Endothelial cell of umbilical vein (primary cell): ENCODE measurements at regions not wholly inside any gene's neighbourhood (a gene's known extent, or its start where the extent isn't known, plus 50 kb on each side); places are given as distances from the start of the nearest gene placed in this dataset.

ENCODE experiments used
- BruUV-seq: library from RNA; stranded (reverse); fragments of 400-500 nt; replicated peaks from 2 replicates; lab custom pipeline; 2021; lab: Mats Ljungman, UMichigan
- CTCF ChIA-PET: fragments of 300-600, 350-600 bp; sonication (Branson Sonifier 250); formaldehyde crosslinking; loops from one replicate; lab custom pipeline; 2021; ENCODE audit warnings: antibody characterized with exemption, inconsistent platforms; lab: Charles Lee
- POLR2A ChIA-PET: fragments of 300-600, 350-600 bp; sonication (Branson Sonifier 250); formaldehyde crosslinking; loops from one replicate; lab custom pipeline; 2021; ENCODE audit warnings: antibody characterized with exemption, inconsistent platforms; lab: Charles Lee
- DNase-seq: peaks from one replicate; pipeline ENCODE4 v3.0.0-alpha.2; 2011; ENCODE audit warnings: low read depth, low spot score
- FAIRE-seq: peaks from 2 replicates; lab custom pipeline; 2011; peaks lifted over from hg19 to GRCh38; lab: Jason Lieb, UNC
- H2AFZ ChIP-seq: 2 replicates; pipeline ENCODE4 v1.6.0; 2012; ENCODE audit warnings: low read depth, low read length, control low read depth, inconsistent platforms
- H3K27ac ChIP-seq: 2 replicates; pipeline ENCODE4 v1.5.1; 2011; ENCODE audit warnings: low read depth, mild to moderate bottlenecking, control low read depth, low read length, moderate library complexity; ENCODE audit not compliant: insufficient read depth
- H3K27me3 ChIP-seq, 2 experiments: 2 replicates each; pipeline versions ENCODE4 v1.6.0 to v1.6.1; 2011; ENCODE audit warnings: low read length in 2 of 2, mixed read lengths in 1 of 2; ENCODE audit not compliant: control insufficient read depth in 2 of 2, insufficient read depth in 2 of 2
- H3K36me3 ChIP-seq, 2 experiments: 2 replicates in 1 of 2; 3 replicates in 1 of 2; pipeline ENCODE4 v1.5.1; 2011; ENCODE audit warnings: low read length in 2 of 2, mild to moderate bottlenecking in 1 of 2, moderate library complexity in 1 of 2; ENCODE audit not compliant: control insufficient read depth in 2 of 2, insufficient read depth in 2 of 2; ENCODE audit errors: extremely low read depth in 1 of 2
- H3K4me1 ChIP-seq: 3 replicates; pipeline ENCODE4 v1.5.1; 2011; ENCODE audit warnings: mild to moderate bottlenecking, low read length; ENCODE audit not compliant: control insufficient read depth, insufficient read depth; ENCODE audit errors: extremely low read depth
- H3K4me2 ChIP-seq: 2 replicates; pipeline ENCODE4 v1.6.1; 2011; ENCODE audit warnings: low read length, control low read depth, mixed read lengths; ENCODE audit not compliant: insufficient read depth
- H3K4me3 ChIP-seq, 3 experiments: fragments of 200-600 bp in 1 of 3; sonication (generic), shearing (Covaris generic) in 1 of 3; replicated peaks in 1 of 3; 2 replicates each; pipeline ENCODE4 v1.5.1; 2011 to 2016; ENCODE audit warnings: control low read depth in 3 of 3, low read length in 3 of 3, mild to moderate bottlenecking in 2 of 3, inconsistent platforms in 1 of 3, low read depth in 1 of 3, moderate library complexity in 1 of 3; ENCODE audit not compliant: insufficient read depth in 1 of 3
- H3K79me2 ChIP-seq: 2 replicates; pipeline ENCODE4 v1.6.0; 2012; ENCODE audit warnings: low read length, inconsistent platforms; ENCODE audit not compliant: control insufficient read depth, insufficient read depth
- H3K9ac ChIP-seq: replicated peaks from 2 replicates; pipeline ENCODE3; 2011; ENCODE audit warnings: low read length, control low read depth; ENCODE audit not compliant: insufficient read depth; ENCODE audit errors: extremely low read depth
- H3K9me1 ChIP-seq: replicated peaks from 3 replicates; pipeline ENCODE4 v1.6.0; 2011; ENCODE audit warnings: mild to moderate bottlenecking, low read length; ENCODE audit not compliant: control insufficient read depth, insufficient read depth; ENCODE audit errors: extremely low read depth
- H3K9me3 ChIP-seq: replicated peaks from 2 replicates; pipeline ENCODE4 v1.5.1; 2012; ENCODE audit warnings: low read length, inconsistent platforms; ENCODE audit not compliant: control insufficient read depth, insufficient read depth
- H4K20me1 ChIP-seq: replicated peaks from 2 replicates; pipeline ENCODE3; 2011; ENCODE audit warnings: mild to moderate bottlenecking, low read length; ENCODE audit not compliant: control insufficient read depth, insufficient read depth; ENCODE audit errors: extremely low read depth
- EZH2 ChIP-seq: IDR thresholded peaks from 2 replicates; pipeline ENCODE4 v1.6.1; 2012; ENCODE audit warnings: borderline replicate concordance, low read depth, mild to moderate bottlenecking, moderate library complexity, low read length, inconsistent platforms; ENCODE audit not compliant: severe bottlenecking
- FOS ChIP-seq: IDR thresholded peaks from 2 replicates; pipeline ENCODE4 v1.6.1; 2011; ENCODE audit warnings: mild to moderate bottlenecking, low read length, moderate library complexity, borderline replicate concordance; ENCODE audit not compliant: insufficient read depth
- GATA2 ChIP-seq: IDR thresholded peaks from 2 replicates; pipeline ENCODE4 v1.7.0; 2011; ENCODE audit warnings: low read depth, mild to moderate bottlenecking, moderate library complexity, mixed read lengths, low read length; ENCODE audit not compliant: insufficient read length, insufficient read depth
- JUN ChIP-seq: IDR thresholded peaks from 2 replicates; pipeline ENCODE4 v1.6.1; 2011; ENCODE audit warnings: borderline replicate concordance, low read depth; ENCODE audit not compliant: insufficient read length, insufficient read depth
- MYC ChIP-seq: IDR thresholded peaks from one replicate; pipeline ENCODE4 v1.6.1; 2011; ENCODE audit warnings: mild to moderate bottlenecking, low read depth, low read length
- POLR2A ChIP-seq: IDR thresholded peaks from 2 replicates; pipeline ENCODE4 v1.6.1; 2012; ENCODE audit warnings: low read depth, mild to moderate bottlenecking, control low read depth, low read length
- POLR2AphosphoS5 ChIP-seq: IDR thresholded peaks from 2 replicates; pipeline ENCODE4 v1.6.1; 2012; ENCODE audit warnings: low read depth, mild to moderate bottlenecking, control low read depth, low read length, moderate library complexity; ENCODE audit not compliant: insufficient read depth
- dilution Hi-C: fragments of 300-500 bp; cut with MboI; formaldehyde crosslinking; loops from one replicate; pipeline ENCODE4 v1.15.0; 2019; ENCODE audit warnings: low sequenced_read_pairs; ENCODE audit not compliant: extremely low pct_ligation_motif_present
- intact Hi-C: fragments of 100-400 bp; cut with micrococcal nuclease; formaldehyde crosslinking; loops from one replicate; pipeline ENCODE4 v1.10.0; 2022
- TF ChIP-seq, protein P1 (sequence below): IDR thresholded peaks from 2 replicates; pipeline ENCODE4 v1.6.1; 2011; ENCODE audit not compliant: insufficient read depth, insufficient read length
- TF ChIP-seq, protein P2 (sequence below), 2 donors: IDR thresholded peaks; 1 replicate in 1 of 2; 2 replicates in 1 of 2; pipeline ENCODE4 v1.5.1; 2011; ENCODE audit warnings: low read length in 2 of 2, mild to moderate bottlenecking in 2 of 2, moderate library complexity in 2 of 2, control low read depth in 1 of 2, inconsistent platforms in 1 of 2, low read depth in 1 of 2; ENCODE audit not compliant: insufficient read depth in 1 of 2; ENCODE audit errors: extremely low read depth in 1 of 2

- intact Hi-C loops = no loop called here
These were observed 287.4 kb upstream of the FOXK1 start for GRCh38 chr7:4394736-4395135.

More at GRCh38 chr7:4394736-4395135, 287.4 kb upstream of the FOXK1 start:
- H3K27ac ChIP-seq = no peak overlapping the region
- no peak overlapping the region for H3K4me2 ChIP-seq
- no peak overlapping the region for H3K9ac ChIP-seq
- no peaks in the 10 kb centered on the region for H4K20me1 ChIP-seq
- no peaks in the 10 kb centered on the region for H3K79me2 ChIP-seq
- no peaks in the 10 kb centered on the region for H3K27me3 ChIP-seq
- no peak for FAIRE-seq
- H3K9me3 ChIP-seq = peaks cover 2% of the 10 kb centered on the region
- ChIA-PET CTCF (no interaction called here), POLR2A (no interaction called here)
- no peaks in the 10 kb centered on the region for H3K4me1 ChIP-seq
- H3K36me3 ChIP-seq = no peaks in the 10 kb centered on the region
- dilution Hi-C loops = no loop called here
- no peak overlapping the region for H2AFZ ChIP-seq
- no peak for DNase-seq
- no peak overlapping the region for H3K4me3 ChIP-seq
- no TSS peak for BruUV-seq
- H3K9me1 ChIP-seq = no peaks in the 10 kb centered on the region
- TF ChIP-seq FOS = no peak
- TF ChIP-seq JUN = no peak
- no peak for TF ChIP-seq GATA2
- TF ChIP-seq POLR2AphosphoS5 = no peak
- no peak for TF ChIP-seq EZH2
- TF ChIP-seq, protein P1, sequence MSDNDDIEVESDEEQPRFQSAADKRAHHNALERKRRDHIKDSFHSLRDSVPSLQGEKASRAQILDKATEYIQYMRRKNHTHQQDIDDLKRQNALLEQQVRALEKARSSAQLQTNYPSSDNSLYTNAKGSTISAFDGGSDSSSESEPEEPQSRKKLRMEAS = no peak
- TF ChIP-seq, protein P2, sequence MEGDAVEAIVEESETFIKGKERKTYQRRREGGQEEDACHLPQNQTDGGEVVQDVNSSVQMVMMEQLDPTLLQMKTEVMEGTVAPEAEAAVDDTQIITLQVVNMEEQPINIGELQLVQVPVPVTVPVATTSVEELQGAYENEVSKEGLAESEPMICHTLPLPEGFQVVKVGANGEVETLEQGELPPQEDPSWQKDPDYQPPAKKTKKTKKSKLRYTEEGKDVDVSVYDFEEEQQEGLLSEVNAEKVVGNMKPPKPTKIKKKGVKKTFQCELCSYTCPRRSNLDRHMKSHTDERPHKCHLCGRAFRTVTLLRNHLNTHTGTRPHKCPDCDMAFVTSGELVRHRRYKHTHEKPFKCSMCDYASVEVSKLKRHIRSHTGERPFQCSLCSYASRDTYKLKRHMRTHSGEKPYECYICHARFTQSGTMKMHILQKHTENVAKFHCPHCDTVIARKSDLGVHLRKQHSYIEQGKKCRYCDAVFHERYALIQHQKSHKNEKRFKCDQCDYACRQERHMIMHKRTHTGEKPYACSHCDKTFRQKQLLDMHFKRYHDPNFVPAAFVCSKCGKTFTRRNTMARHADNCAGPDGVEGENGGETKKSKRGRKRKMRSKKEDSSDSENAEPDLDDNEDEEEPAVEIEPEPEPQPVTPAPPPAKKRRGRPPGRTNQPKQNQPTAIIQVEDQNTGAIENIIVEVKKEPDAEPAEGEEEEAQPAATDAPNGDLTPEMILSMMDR (IDR thresholded peaks at IDR 0.05; ENCODE audit: extremely low read depth in 1 of 2, insufficient read depth in 1 of 2, low read depth in 1 of 2, low read length in 2 of 2) = no peak
- TF ChIP-seq MYC = no peak
- TF ChIP-seq POLR2A = no peak
